Activated naive CD4-positive, alpha-beta T cell treated with anti-CD3 and anti-CD28 coated beads, Interleukin-2, amount 10 ng/mL, durations not matched to agents 7 days and 5 days (primary cell): ENCODE measurements at regions not wholly inside any gene's neighbourhood (a gene's known extent, or its start where the extent isn't known, plus 50 kb on each side); places are given as distances from the start of the nearest gene placed in this dataset.

Experiments
- CTCF ChIA-PET: fragments of 350-600 bp; sonication (Branson Sonifier 250); formaldehyde crosslinking; loops from one replicate; lab custom pipeline; 2021; ENCODE audit warnings: antibody characterized with exemption; lab: Charles Lee
- DNase-seq: peaks from one replicate; pipeline ENCODE4 v3.0.0-alpha.2; 2020
- H3K27ac Mint-ChIP-seq: one replicate; pipeline ENCODE4 v1.8.0; 2021; ENCODE audit warnings: mild to moderate bottlenecking, moderate library complexity, mixed read lengths
- H3K27me3 Mint-ChIP-seq: one replicate; pipeline ENCODE4 v1.8.0; 2021; ENCODE audit warnings: mild to moderate bottlenecking, mixed read lengths
- H3K36me3 Mint-ChIP-seq: one replicate; pipeline ENCODE4 v1.8.0; 2021; ENCODE audit warnings: mixed read lengths
- H3K4me1 Mint-ChIP-seq: one replicate; pipeline ENCODE4 v1.8.0; 2021; ENCODE audit warnings: mixed read lengths
- H3K4me3 Mint-ChIP-seq: one replicate; pipeline ENCODE4 v1.8.0; 2021; ENCODE audit warnings: mild to moderate bottlenecking, moderate library complexity, mixed read lengths
- H3K9me3 Mint-ChIP-seq: one replicate; pipeline ENCODE4 v1.8.0; 2021; ENCODE audit warnings: mixed read lengths

- no peak overlapping the region for H3K4me3 Mint-ChIP-seq
- H3K9me3 Mint-ChIP-seq = no peaks in the 10 kb centered on the region
- no peak overlapping the region for H3K27ac Mint-ChIP-seq
- H3K4me1 Mint-ChIP-seq = no peaks in the 10 kb centered on the region
- no peak for DNase-seq
- no peaks in the 10 kb centered on the region for H3K36me3 Mint-ChIP-seq
- H3K27me3 Mint-ChIP-seq = peaks cover 30% of the 10 kb centered on the region
- CTCF ChIA-PET = no interaction called here
Observed at GRCh38 chr20:43863821-43864544, 50.7 kb upstream of the TOX2 start.

GRCh38 chr20:43863330-43863729 lies 51.3 kb upstream of the TOX2 start:
- Mint-ChIP-seq H3K4me1 (no peaks in the 10 kb centered on the region), H3K27ac (no peak overlapping the region), H3K4me3 (no peak overlapping the region), H3K36me3 (no peaks in the 10 kb centered on the region), H3K9me3 (no peaks in the 10 kb centered on the region), H3K27me3 (peaks cover 35% of the 10 kb centered on the region)
- CTCF ChIA-PET = no interaction called here
- no peak for DNase-seq

GRCh38 chr20:43862438-43862837 lies 52.2 kb upstream of the TOX2 start:
- CTCF ChIA-PET = no interaction called here
- Mint-ChIP-seq H3K4me1 (no peaks in the 10 kb centered on the region), H3K36me3 (no peaks in the 10 kb centered on the region), H3K27me3 (peaks cover 35% of the 10 kb centered on the region), H3K4me3 (no peak overlapping the region), H3K9me3 (no peaks in the 10 kb centered on the region), H3K27ac (no peak overlapping the region)
- no peak for DNase-seq

- no peaks in the 10 kb centered on the region for H3K4me1 Mint-ChIP-seq
- CTCF ChIA-PET = no interaction called here
- peaks cover 41% of the 10 kb centered on the region for H3K27me3 Mint-ChIP-seq
- no peak for DNase-seq
- no peak overlapping the region for H3K4me3 Mint-ChIP-seq
- no peaks in the 10 kb centered on the region for H3K36me3 Mint-ChIP-seq
- no peaks in the 10 kb centered on the region for H3K9me3 Mint-ChIP-seq
- no peak overlapping the region for H3K27ac Mint-ChIP-seq
Observed at GRCh38 chr20:43859994-43860393, 54.7 kb upstream of the TOX2 start.

GRCh38 chr20:43857932-43858331 lies 56.7 kb upstream of the TOX2 start:
- CTCF ChIA-PET = no interaction called here

GRCh38 chr20:43857127-43857526 lies 57.5 kb upstream of the TOX2 start:
- peaks cover 26% of the 10 kb centered on the region for H3K27me3 Mint-ChIP-seq
- no peaks in the 10 kb centered on the region for H3K36me3 Mint-ChIP-seq
- CTCF ChIA-PET = no interaction called here
- no peak overlapping the region for H3K4me3 Mint-ChIP-seq
- no peak for DNase-seq
- H3K4me1 Mint-ChIP-seq = no peaks in the 10 kb centered on the region
- no peaks in the 10 kb centered on the region for H3K9me3 Mint-ChIP-seq
- no peak overlapping the region for H3K27ac Mint-ChIP-seq

More at GRCh38 chr20:43857932-43858331, 56.7 kb upstream of the TOX2 start:
- H3K27ac Mint-ChIP-seq = no peak overlapping the region
- H3K36me3 Mint-ChIP-seq = no peaks in the 10 kb centered on the region
- H3K4me1 Mint-ChIP-seq = no peaks in the 10 kb centered on the region
- no peak overlapping the region for H3K4me3 Mint-ChIP-seq
- no peak for DNase-seq
- no peaks in the 10 kb centered on the region for H3K9me3 Mint-ChIP-seq
- H3K27me3 Mint-ChIP-seq = peaks cover 32% of the 10 kb centered on the region

GRCh38 chr20:43855803-43856202 lies 58.8 kb upstream of the TOX2 start:
- DNase-seq = no peak
- Mint-ChIP-seq H3K27ac (no peak overlapping the region), H3K4me3 (no peak overlapping the region), H3K36me3 (no peaks in the 10 kb centered on the region), H3K9me3 (no peaks in the 10 kb centered on the region), H3K4me1 (no peaks in the 10 kb centered on the region), H3K27me3 (peaks cover 20% of the 10 kb centered on the region)
- CTCF ChIA-PET = interaction anchor here (1.2 kb wide), 1 partner anchor 106 kb away, joined by 3 read pairs; no protein-coding TSS in a partner anchor

GRCh38 chr20:43853918-43854317 lies 60.7 kb upstream of the TOX2 start:
- no peak overlapping the region for H3K27ac Mint-ChIP-seq
- H3K27me3 Mint-ChIP-seq = peaks cover 11% of the 10 kb centered on the region
- no peaks in the 10 kb centered on the region for H3K9me3 Mint-ChIP-seq
- H3K36me3 Mint-ChIP-seq = no peaks in the 10 kb centered on the region
- no peak overlapping the region for H3K4me3 Mint-ChIP-seq
- CTCF ChIA-PET = no interaction called here
- no peaks in the 10 kb centered on the region for H3K4me1 Mint-ChIP-seq
- DNase-seq = no peak

- H3K27me3 Mint-ChIP-seq = peaks cover 6% of the 10 kb centered on the region
- H3K9me3 Mint-ChIP-seq = no peaks in the 10 kb centered on the region
- no peaks in the 10 kb centered on the region for H3K36me3 Mint-ChIP-seq
- DNase-seq = no peak
- no peak overlapping the region for H3K4me3 Mint-ChIP-seq
- H3K27ac Mint-ChIP-seq = no peak overlapping the region
- CTCF ChIA-PET = interaction anchor here (0.9 kb wide), 1 partner anchor 227 kb away, joined by 3 read pairs; no protein-coding TSS in a partner anchor
- no peaks in the 10 kb centered on the region for H3K4me1 Mint-ChIP-seq
Observed at GRCh38 chr20:43853174-43853803, 61.4 kb upstream of the TOX2 start.

- Mint-ChIP-seq H3K4me1 (peaks cover 20% of the 10 kb centered on the region), H3K27ac (no peak overlapping the region), H3K4me3 (no peak overlapping the region), H3K27me3 (no peaks in the 10 kb centered on the region), H3K36me3 (no peaks in the 10 kb centered on the region), H3K9me3 (no peaks in the 10 kb centered on the region)
- DNase-seq = no peak
- CTCF ChIA-PET = no interaction called here
Observed at GRCh38 chr20:43849496-43850186, 65.0 kb upstream of the TOX2 start.

- H3K9me3 Mint-ChIP-seq = no peaks in the 10 kb centered on the region
- H3K4me3 Mint-ChIP-seq = no peak overlapping the region
- H3K27me3 Mint-ChIP-seq = peaks cover 3% of the 10 kb centered on the region
- peaks cover 22% of the 10 kb centered on the region for H3K4me1 Mint-ChIP-seq
- CTCF ChIA-PET = interaction anchor here (0.7 to 5.3 kb wide), 3 partner anchors 13 to 96 kb away, joined by 3 to 47 read pairs (median 4); no protein-coding TSS in a partner anchor
- no peak for DNase-seq
- H3K27ac Mint-ChIP-seq = no peak overlapping the region
- no peaks in the 10 kb centered on the region for H3K36me3 Mint-ChIP-seq
Observed at GRCh38 chr20:43846516-43846905, 68.1 kb upstream of the TOX2 start.

GRCh38 chr20:43844778-43845614 lies 69.7 kb upstream of the TOX2 start:
- Mint-ChIP-seq H3K27ac (no peak overlapping the region), H3K9me3 (no peaks in the 10 kb centered on the region), H3K36me3 (no peaks in the 10 kb centered on the region), H3K4me3 (no peak overlapping the region), H3K27me3 (peaks cover 3% of the 10 kb centered on the region), H3K4me1 (peaks cover 30% of the 10 kb centered on the region)
- no peak for DNase-seq
- CTCF ChIA-PET = interaction anchor here (0.6 to 5.3 kb wide), 8 partner anchors 42 to 307 kb away, joined by 3 to 47 read pairs (median 4); no protein-coding TSS in a partner anchor

- DNase-seq = no peak
- no peak overlapping the region for H3K27ac Mint-ChIP-seq
- CTCF ChIA-PET = interaction anchor here (0.7 to 5.3 kb wide), 4 partner anchors 65 to 306 kb away, joined by 3 to 47 read pairs (median 7); no protein-coding TSS in a partner anchor
- peaks cover 38% of the 10 kb centered on the region for H3K4me1 Mint-ChIP-seq
- H3K27me3 Mint-ChIP-seq = peaks cover 3% of the 10 kb centered on the region
- no peaks in the 10 kb centered on the region for H3K9me3 Mint-ChIP-seq
- no peak overlapping the region for H3K4me3 Mint-ChIP-seq
- H3K36me3 Mint-ChIP-seq = no peaks in the 10 kb centered on the region
Observed at GRCh38 chr20:43843965-43844660, 70.5 kb upstream of the TOX2 start.
